HG03571 (cell line): ENCODE measurements at regions not wholly inside any gene's neighbourhood (a gene's known extent, or its start where the extent isn't known, plus 50 kb on each side); places are given as distances from the start of the nearest gene placed in this dataset.

ENCODE experiments used
- ATAC-seq: cut with Tn5 transposase; IDR thresholded peaks from one replicate; pipeline ENCODE4 v1.9.1; 2021; ENCODE audit not compliant: unreplicated experiment

DNA sequence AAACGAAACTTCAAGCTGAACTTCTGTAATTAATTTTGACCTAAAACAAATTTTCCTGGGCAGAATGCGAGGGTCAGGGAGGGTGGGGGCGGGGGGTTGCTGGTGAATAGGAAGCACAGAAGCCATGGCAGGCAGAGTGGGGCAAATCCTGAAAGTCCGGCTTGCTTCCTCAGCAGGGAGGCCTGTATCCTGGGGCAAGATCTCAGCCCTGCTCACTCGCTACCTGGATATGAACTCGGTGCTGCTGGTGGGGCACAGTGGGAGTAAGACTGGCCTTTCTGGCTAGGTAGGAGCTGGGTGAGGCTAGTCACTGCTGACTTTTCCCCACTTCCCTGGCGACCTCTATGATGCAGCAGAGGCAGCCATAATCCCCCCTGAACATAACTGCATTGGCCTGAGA lies 168.9 kb upstream of the CHORDC1 start:
- ATAC-seq, result no peak

DNA sequence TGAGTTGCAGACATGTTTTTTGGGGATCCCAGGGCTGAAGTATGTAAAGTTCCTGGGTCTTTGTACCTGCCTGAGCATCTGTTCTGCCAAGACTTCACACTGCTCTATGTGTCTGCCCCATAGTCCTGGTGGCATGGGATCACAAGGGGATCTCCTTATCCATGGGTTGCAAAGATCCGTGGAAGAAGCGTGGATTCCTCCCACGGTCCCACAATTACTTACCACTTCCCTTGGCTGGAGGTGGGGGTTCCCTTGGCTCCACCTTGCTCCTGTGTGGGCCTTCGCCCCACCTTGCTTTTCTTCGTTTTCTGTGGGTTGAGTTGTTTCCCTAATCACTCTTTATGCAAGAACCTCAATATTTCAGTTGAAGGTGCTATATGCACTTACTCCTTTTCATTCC lies 157.4 kb upstream of the CHORDC1 start:
- ATAC-seq, result no peak

DNA sequence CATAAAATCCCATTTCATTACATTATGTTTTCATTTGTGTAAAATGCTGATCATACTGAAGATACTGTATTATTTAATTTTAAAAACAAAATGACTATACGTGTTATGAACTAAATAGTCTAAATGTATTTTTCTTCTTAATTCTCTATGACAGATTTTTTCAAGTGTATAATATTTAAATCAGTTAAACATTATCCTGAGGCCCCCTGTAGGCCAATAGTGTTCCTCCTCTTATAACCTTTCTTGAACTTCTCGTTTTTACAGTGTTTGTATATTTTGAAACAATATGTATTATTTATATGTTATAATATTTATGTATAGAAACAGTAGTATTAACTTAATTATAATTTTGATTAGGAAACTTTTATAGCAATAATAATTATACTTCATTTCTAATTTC lies 151.1 kb upstream of the CHORDC1 start:
- ATAC-seq, result no peak

GRCh38 chr11:90364527-90364926 lies 141.7 kb upstream of the CHORDC1 start:
- no peak for ATAC-seq

DNA sequence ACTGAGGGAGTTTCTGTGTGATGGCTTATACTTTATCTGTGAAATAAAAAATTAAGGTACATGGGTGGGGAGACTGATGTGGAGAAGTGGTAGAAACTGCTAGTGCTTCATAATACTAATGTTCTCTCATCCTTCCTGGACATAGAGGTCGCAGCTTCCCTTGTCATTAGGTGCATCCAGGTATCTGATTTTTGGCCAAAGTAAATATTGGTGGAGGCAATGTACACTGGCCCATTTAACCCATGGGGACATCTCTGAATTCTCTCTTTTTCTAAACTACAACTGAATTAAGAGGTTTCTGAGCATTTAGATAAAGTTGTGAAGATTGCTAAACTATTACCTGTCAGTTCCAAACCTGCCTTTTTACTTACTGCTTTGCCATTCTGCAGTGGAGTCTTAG lies 140.9 kb upstream of the CHORDC1 start:
- no peak for ATAC-seq

DNA sequence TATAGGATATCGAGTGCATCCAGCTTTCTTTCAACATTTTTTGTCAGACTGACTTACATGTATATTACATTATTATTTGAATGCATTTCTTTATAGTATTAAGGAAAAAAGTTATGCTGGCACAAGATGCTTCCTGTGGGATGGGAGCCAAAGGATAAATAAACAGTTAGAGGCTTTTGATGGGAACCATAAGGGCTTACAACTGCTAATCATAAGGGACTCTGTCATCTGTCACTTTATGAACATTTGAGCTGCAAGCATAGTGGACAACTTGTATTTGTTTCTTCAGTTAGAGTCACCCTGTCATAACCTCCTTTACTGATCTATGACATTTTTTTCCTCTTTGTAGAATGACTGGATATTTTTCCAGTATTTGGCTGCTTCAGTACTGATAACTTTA lies 132.4 kb upstream of the CHORDC1 start:
- ATAC-seq, result no peak

GRCh38 chr11:90349731-90350130 lies 126.9 kb upstream of the CHORDC1 start:
- no peak for ATAC-seq

DNA sequence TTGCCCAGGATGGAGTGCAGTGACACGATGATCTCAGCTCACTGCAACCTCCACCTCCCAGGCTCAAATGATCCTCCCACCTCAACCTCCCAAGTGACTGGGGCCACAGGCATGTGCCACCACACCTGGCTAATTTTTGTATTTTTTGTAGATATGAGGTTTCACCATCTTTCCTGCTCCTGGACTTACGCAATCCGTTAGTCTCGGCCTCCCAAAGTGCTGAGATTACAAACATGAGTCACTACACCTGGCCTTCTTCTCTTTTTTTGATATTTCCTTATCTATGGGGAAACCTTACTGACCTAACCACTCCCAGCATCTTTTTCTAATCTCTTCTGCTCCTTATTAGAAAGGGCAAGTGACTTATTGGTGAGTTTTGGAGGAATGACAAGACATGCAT lies 121.7 kb upstream of the CHORDC1 start:
- no peak for ATAC-seq

GRCh38 chr11:90343673-90344072 lies 120.8 kb upstream of the CHORDC1 start:
- no peak for ATAC-seq

- ATAC-seq, result no peak
These were observed 119.1 kb upstream of the CHORDC1 start for GRCh38 chr11:90341986-90342385.

DNA sequence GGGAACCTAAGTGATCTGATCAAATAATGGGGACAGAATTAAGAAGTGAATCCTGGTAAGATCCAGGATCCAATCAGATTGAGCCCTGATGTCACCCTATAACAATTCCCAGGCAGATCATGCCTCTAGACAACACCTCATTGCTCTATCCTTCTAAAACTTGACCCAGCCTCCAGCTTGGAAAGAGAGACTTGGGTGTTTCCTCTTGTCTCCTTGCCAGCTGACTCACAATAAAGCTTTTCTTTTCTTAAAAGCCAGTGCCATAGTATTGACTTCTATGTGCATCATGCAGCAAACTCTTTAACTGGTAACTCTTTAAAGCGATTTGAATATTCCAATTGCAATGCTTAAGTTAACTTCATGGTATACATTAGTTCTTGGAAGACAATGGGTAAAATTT lies 109.6 kb upstream of the CHORDC1 start:
- no peak for ATAC-seq

DNA sequence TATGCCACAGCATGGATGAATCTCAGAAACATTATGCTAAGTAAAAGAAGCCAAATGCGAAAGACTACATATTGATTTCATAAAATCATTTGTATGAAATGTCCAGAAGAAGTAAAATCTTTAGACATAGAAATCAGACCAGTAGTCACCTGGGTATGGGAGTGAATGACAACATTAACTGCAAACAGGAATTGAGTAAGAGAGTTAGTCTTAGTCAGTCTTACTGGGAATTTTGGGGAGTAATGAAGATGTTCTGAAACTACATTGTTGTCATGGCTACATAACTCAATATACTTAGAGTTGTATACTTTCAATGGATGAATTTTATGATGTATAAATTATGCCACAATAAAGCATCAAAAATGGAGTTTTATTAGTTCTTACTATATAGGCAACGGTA lies 107.8 kb upstream of the CHORDC1 start:
- no peak for ATAC-seq

- no peak for ATAC-seq
These were observed 106.2 kb upstream of the CHORDC1 start for GRCh38 chr11:90329043-90329442.

DNA sequence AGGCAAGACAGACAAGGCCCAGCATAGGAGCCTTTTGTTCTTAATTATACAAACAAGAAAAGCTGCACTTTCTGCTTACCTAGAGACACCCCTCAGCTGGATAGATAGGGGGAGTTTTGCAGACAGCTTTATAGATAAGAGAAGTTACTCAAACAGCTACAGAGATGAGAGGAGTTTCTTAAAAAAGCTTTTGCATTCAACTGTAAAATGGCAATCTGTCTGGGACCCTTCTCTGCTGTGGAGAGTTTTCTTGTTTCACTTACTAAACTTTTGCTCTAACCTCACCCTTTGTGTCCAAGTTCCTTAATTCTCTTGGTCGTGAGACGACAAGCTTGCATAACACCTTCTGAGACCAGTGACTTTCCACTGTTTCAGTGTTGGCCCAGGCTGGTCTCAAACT lies 103.8 kb upstream of the CHORDC1 start:
- ATAC-seq, result no peak

DNA sequence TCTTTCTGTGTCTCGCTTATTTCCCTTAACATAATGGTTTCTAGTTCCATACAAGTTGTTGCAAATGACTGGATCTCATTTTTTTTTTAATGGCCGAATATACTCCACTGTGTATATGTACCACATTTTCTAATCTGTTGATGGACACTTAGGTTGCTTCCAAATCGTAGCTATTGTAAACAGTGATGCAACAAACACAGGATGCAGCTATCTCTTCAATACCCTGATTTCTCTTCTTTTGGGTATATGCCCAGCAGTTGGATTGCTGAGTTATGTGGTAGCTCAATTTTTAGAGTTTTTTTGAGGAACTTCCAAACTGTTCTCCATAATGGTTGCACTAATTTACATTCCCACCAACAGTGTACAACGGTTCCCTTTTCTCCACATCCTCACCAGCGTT lies 100.4 kb upstream of the CHORDC1 start:
- ATAC-seq, result no peak

- ATAC-seq, result no peak
These were observed 98.2 kb upstream of the CHORDC1 start for GRCh38 chr11:90321018-90321417.

DNA sequence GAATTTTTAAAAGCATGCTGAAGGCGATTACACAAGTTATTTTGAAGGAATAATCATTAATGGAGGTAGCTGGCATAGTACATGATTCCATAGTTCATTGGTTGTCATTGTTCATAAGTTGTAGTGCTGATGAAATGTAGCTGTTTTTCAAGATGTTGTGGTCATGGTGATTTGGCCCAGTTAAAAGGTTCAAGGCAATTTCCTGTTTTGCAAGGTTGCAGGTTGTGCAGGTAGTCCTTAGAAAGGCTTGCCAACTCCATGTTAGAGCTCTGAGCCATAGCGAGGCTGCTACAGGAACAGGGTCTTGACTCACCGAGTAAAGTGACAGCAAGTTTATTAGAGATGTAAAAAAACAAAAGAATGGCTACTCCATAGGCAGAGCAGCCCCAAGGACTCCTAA lies 95.8 kb upstream of the CHORDC1 start:
- no peak for ATAC-seq

DNA sequence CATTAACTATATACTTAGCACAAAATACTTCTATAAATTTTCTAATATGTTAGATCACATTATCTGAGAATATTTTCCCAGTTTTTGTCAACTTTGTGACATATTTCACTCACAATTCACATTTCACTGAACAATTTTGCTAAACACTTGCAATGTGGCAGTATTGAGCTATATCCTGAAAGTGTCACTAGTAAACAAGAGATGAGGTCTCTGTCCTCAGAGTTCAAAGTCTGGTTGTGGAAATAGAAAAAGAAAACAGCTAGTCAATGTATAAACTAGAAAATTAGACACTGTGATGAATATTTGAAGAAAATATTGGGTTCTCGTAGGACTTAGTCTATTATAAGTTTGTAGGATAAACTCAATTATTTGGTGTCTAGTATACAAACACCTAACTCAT lies 87.4 kb upstream of the CHORDC1 start:
- ATAC-seq, result no peak

DNA sequence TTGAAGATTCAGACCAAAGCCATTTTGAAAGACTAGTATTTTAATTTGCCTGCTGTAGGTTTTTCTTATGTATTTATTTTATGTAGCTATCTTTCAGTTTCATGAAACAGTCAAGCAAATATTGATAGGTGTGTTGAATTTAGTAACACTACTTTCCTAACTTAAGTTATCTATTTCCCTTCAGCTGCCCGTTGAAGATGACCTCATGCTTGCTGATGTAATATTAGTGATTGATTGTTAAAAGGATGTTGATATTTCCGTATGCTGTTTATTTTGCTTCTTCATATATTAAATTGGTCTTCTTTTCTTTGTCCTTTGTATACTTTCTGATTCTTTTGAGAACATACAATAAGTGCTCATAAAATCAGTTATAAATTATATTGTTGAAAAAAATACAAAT lies 86.8 kb upstream of the CHORDC1 start:
- no peak for ATAC-seq

DNA sequence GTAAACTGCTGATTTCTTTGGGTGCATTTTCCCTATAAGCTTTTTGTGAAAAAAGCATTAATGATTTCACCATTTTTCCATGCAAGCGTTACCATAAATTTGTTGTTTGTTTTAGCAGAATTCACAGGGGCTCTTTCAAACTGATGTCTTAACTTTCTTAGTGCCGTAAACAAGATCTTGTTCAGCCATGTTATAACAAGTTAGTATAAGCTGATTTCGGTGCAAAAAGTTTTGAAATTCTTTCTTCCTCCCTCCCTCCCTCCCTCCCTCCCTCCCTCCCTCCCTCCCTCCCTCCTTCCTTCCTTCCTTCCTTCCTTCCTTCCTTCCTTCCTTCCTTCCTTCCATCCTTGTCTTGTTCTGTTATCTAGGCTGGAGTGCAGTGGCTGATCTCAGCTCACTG lies 71.7 kb upstream of the CHORDC1 start:
- ATAC-seq, result no peak

DNA sequence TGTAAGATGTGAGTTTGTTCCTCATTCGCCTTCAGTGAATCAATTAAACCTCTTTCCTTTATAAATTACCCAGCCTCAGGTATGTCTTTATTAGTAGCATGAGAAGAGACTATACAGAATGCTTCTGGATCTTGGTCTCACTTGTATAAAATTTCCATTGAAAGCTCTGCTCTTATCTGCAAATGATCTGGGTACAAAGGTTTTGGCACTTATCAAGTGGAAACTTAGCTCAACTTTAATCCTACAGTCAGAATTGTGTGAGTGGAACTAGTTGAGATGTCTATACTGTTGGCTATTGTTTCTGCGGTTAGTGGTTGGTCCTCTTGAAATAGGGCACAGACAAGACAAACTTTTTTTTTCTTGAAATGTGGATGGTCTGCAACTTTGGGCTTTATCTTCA lies 71.2 kb upstream of the CHORDC1 start:
- no peak for ATAC-seq

GRCh38 chr11:90288212-90288821 lies 65.5 kb upstream of the CHORDC1 start:
- ATAC-seq, result no peak

- ATAC-seq, result no peak
These were observed 63.8 kb upstream of the CHORDC1 start for GRCh38 chr11:90286640-90287039.

- no peak for ATAC-seq
These were observed 61.3 kb upstream of the CHORDC1 start for GRCh38 chr11:90284171-90284570.
